ENCODE measurements at regions not wholly inside any gene's neighbourhood (a gene's known extent, or its start where the extent isn't known, plus 50 kb on each side); places are given as distances from the start of the nearest gene placed in this dataset.

DNA sequence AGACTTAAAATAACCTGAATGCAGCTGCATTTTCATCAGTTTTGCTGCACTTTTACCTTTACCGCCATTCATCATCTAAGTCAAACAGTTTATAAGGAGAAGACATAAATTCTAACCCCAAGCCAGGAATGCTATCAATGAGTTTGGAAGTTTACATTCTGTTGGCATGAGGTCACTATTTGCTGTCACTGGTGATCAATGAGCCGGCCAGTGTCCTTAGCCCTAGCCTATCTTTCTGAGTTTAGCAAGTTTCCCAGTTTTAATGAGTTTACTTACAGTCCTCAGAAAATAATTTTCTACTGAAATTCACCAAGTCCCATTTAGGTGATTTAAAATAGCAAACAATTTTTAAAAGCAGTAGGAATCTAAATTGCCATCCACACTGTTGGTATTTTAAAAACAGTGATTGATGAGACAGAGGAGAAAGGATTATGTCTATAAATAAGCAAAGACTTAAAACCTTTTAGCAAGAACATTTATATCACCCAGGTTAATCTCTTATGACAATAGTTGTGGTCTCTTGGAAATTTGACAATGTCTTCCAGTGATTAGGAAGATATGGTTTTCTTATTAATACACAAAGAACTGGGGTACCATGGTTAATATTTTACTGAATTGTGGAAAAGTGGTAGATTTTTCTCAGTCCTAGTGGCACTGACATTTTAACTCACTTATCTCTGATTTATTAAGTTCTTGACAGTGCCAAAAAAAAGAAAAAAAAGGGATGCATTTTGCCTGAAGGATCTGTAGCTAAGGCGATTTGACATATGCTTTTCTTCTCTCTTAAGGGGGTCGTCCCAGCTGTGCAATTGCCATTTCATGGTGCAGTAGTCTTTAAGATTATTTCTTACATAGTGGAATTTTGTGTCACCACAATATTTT is 443.4 kb upstream of the ANKRD30A start:
- no peak for DNase-seq

GRCh38 chr10:36679554-36679953 is 445.8 kb upstream of the ANKRD30A start:
- no peak for DNase-seq

- DNase-seq: no peak
Observed at GRCh38 chr10:36677431-36677768, 448.0 kb upstream of the ANKRD30A start.

- no peak for DNase-seq
Observed at GRCh38 chr10:36676756-36677430, 448.5 kb upstream of the ANKRD30A start.

DNA sequence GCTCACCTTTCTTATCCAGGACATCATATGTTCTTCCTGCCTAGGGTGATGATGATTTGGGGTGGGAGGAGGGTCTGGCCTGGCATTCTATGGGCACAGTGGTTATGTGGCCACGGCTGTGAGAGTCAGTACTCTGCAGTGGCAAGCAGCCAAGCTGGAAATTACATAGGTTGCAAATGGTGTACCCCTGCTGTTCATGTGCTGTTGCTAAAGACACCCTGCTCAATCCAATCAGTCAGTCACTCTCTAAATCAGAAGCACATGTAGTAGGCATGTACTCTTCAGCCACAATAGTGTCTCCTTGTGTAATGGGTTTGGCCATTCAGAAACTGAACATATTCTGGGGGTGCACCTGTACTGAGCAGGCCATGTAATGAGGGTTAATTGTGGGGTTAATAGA is 449.1 kb upstream of the ANKRD30A start:
- DNase-seq: no peak

DNA sequence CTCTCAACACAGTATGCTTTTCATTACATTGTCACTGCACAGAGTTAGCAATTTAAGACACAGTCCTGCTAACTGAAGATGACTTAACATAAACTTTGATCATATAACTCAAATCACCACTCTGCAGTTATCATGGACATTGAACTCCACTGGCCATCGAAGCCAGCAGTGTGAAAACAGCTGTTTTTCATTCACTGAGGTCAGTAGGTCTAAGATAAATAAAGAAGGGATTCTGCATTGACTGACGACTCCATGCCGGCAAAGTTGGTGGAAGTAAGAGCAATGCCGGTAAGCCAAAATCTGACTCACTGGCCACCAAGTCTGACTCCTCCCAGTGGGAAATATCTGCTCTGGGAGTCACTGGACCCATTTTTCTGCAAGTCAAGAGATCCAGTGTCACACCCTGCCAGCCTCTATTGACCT is 449.9 kb upstream of the ANKRD30A start:
- DNase-seq: no peak

GRCh38 chr10:36671607-36672006 is 453.8 kb upstream of the ANKRD30A start:
- no peak for DNase-seq

GRCh38 chr10:36670621-36671402 is 454.6 kb upstream of the ANKRD30A start:
- no peak for DNase-seq

DNA sequence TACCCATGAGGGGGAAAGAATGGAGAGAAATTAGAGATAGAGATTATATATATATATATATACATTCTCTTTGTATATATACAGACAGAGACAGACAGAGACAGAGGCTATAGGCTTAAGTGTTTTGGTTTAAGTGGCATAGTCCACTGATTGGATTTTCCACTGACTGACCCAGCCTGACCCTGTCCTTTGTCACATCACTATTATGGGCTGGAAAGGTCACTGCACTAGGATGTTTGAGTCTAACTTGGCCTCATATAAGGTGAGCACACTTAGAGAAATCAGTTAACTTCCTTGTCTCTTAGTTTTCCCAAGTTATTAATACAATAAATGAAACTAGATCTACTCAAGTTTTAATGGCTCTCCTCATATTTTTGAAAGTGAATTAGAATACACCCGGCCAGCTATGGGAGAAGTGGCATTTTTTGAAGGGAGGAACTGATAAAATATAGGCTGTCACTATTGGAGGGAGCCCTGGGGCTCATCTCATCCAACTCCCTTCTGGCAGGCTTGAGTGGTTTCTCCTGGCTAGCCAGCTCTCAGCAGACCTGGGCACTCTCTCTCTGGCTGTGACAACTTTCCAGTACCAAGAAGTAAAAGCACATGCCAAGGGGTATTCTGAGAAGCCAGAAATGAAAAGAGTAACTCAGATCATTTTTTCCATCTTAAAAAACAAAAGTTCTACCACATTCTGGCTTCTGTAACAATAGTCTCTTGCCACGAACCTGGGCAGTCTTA is 455.6 kb upstream of the ANKRD30A start:
- DNase-seq: no peak

DNA sequence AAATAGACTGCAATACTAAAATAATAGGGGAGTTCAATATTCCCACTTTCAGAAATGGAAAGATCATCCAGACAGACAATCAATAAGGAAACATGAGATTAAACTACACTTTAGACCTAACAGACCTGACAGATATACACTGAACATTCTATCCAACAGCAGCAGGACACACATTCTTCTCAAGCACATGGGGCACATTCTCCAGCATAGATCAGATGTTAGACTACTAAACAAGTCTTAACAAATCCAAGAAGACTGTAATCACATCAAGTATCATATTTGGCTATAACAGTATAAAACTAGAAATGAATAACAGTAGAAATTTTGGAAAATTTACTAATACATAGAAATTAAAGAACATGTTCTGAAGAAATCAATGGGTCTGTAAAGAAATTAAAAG is 458.9 kb upstream of the ANKRD30A start:
- no peak for DNase-seq

- DNase-seq: no peak
Observed at GRCh38 chr10:36662571-36662970, 462.8 kb upstream of the ANKRD30A start.

- DNase-seq: no peak
Observed at GRCh38 chr10:36650274-36650673, 475.1 kb upstream of the ANKRD30A start.

DNA sequence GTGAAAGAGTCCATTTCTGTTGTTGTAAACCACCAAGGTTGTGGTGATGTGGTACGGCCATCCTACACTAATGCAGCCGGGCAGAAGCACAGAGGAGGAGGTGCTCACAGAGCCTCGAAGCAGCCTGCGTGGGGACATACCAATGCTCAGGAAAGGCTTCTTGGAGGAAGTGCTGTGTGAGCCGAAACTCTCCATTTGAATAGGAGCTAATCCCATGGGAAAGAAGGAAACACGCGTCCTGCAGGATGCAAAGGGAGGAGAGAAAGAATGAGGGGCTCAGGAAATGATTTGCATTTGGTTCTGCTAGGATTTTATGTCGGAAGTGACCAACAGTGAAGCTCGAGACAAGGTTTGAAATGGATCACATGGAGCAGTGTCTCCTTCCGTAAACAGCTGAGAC is 477.9 kb upstream of the ANKRD30A start:
- no peak for DNase-seq

DNA sequence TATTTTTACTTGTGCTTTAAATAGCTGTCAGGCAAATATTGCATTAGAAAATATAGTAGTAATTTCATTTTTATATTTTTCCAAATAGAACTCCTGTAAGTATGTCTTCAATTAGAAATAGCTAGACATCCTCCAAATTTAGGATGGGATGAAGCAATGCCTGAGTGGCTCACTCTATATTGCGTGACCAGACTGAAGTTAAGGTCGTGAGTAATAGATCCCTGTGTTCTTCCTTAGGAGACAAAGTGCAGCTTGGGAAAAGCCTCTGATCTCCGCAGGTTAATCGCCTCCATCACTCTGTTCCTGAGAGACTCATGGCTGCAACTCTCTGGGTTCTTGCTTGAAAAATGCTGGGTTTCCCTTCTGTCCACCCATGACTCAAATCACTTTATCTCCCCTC is 484.8 kb upstream of the ANKRD30A start:
- no peak for DNase-seq

GRCh38 chr10:36638462-36639155 is 486.8 kb upstream of the ANKRD30A start:
- no peak for DNase-seq

GRCh38 chr10:36636879-36637278 is 488.5 kb upstream of the ANKRD30A start:
- DNase-seq: no peak

GRCh38 chr10:36636285-36636839 is 489.0 kb upstream of the ANKRD30A start:
- DNase-seq: no peak

DNA sequence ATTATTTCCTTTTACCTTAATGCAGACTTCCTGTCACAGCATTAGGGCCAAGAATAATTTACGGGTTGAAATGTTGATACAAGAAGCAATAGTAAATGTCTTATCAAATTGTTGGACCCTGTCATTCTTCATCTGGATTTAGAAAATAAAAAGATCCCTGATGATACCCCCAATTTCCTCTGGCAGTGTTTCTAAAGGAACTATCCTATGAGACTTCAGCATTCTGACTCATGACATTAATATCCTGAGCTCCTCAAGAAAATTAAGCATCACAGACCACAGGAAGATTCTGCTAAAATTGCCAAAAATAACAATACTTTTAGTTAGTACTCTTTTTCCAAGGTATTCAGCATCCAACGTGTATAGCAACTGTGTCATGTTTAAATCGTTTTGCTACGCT is 490.5 kb upstream of the ANKRD30A start:
- DNase-seq: no peak

- no peak for DNase-seq
Observed at GRCh38 chr10:36630267-36630666, 495.1 kb upstream of the ANKRD30A start.

GRCh38 chr10:36629476-36629875 is 495.9 kb upstream of the ANKRD30A start:
- no peak for DNase-seq

- DNase-seq: no peak
Observed at GRCh38 chr10:36624551-36625100, 500.8 kb upstream of the ANKRD30A start.

DNA sequence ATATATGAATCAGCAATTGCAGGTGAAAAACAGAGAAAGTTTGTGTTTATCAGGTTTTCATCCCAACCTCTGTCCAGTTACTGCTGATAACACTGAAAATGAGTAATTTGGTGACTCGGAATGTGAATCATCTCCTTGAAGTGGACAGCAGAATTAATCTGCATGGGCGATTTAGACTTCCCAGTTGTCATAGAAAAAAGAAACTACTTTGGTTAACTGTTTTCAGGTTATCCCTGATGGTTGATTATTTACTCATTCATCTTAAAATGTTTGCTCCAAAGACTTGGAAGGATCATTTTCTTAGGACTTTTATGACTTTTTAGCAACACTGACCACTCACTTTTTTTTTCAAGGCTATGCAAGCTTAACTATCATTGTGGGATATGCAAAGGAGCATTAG is 504.1 kb upstream of the ANKRD30A start:
- DNase-seq: no peak
